Muscle layer of colon (tissue), 2 donors: ENCODE measurements at regions not wholly inside any gene's neighbourhood (a gene's known extent, or its start where the extent isn't known, plus 50 kb on each side); places are given as distances from the start of the nearest gene placed in this dataset.

Source experiments
- H3K27ac ChIP-seq: one replicate; pipeline ENCODE4 v1.7.0; 2013; ENCODE audit warnings: low read depth, mild to moderate bottlenecking, low read length, moderate library complexity
- H3K27me3 ChIP-seq, 2 donors: one replicate each; pipeline ENCODE4 v1.7.0; 2013; ENCODE audit warnings: low read length in 2 of 2, mild to moderate bottlenecking in 2 of 2; ENCODE audit not compliant: insufficient read depth in 2 of 2, control insufficient read depth in 1 of 2
- H3K36me3 ChIP-seq: one replicate; pipeline ENCODE4 v1.7.0; 2013; ENCODE audit warnings: mild to moderate bottlenecking, low read length; ENCODE audit not compliant: insufficient read depth
- H3K4me1 ChIP-seq: one replicate; pipeline ENCODE4 v1.7.0; 2013; ENCODE audit warnings: mild to moderate bottlenecking, low read length; ENCODE audit not compliant: insufficient read depth
- H3K4me3 ChIP-seq, 2 donors: one replicate each; pipeline ENCODE4 v1.7.0; 2013; ENCODE audit warnings: low read length in 2 of 2, low read depth in 1 of 2, mild to moderate bottlenecking in 1 of 2, moderate library complexity in 1 of 2
- H3K9ac ChIP-seq: one replicate; pipeline ENCODE4 v1.7.0; 2013; ENCODE audit warnings: low read length
- H3K9me3 ChIP-seq: one replicate; pipeline ENCODE4 v1.7.0; 2013; ENCODE audit warnings: mild to moderate bottlenecking, low read length
- donor health status: abdominal sarcoma.
- donor health status: Adenocarcinoma of cecum.

GRCh38 chr21:19941626-19942025 lies 1056.6 kb upstream of the NCAM2 start:
- no peaks in the 10 kb centered on the region for H3K9me3 ChIP-seq
- no peaks in the 10 kb centered on the region for H3K36me3 ChIP-seq
- H3K27ac ChIP-seq = no peak overlapping the region

GRCh38 chr21:19950347-19950746 lies 1047.9 kb upstream of the NCAM2 start:
- no peaks in the 10 kb centered on the region for H3K9me3 ChIP-seq

More at GRCh38 chr21:19941626-19942025, 1056.6 kb upstream of the NCAM2 start:
- Histone ChIP-seq H3K4me1 (no peaks in the 10 kb centered on the region), H3K4me3 (no peak overlapping the region), H3K27me3 (no peaks in the 10 kb centered on the region), H3K9ac (no peak overlapping the region)

GRCh38 chr21:19969156-19969555 lies 1029.1 kb upstream of the NCAM2 start:
- no peak overlapping the region for H3K9ac ChIP-seq
- H3K4me1 ChIP-seq = no peaks in the 10 kb centered on the region
- H3K4me3 ChIP-seq = no peak overlapping the region

More at GRCh38 chr21:19950347-19950746, 1047.9 kb upstream of the NCAM2 start:
- H3K27ac ChIP-seq = no peak overlapping the region
- no peaks in the 10 kb centered on the region for H3K4me1 ChIP-seq
- no peaks in the 10 kb centered on the region for H3K27me3 ChIP-seq
- no peaks in the 10 kb centered on the region for H3K36me3 ChIP-seq
- H3K4me3 ChIP-seq = no peak overlapping the region
- no peak overlapping the region for H3K9ac ChIP-seq

GRCh38 chr21:19981938-19982337 lies 1016.3 kb upstream of the NCAM2 start:
- H3K4me1 ChIP-seq = no peaks in the 10 kb centered on the region
- no peaks in the 10 kb centered on the region for H3K9me3 ChIP-seq
- no peak overlapping the region for H3K9ac ChIP-seq

More at GRCh38 chr21:19969156-19969555, 1029.1 kb upstream of the NCAM2 start:
- Histone ChIP-seq H3K36me3 (no peaks in the 10 kb centered on the region), H3K27me3 (no peaks in the 10 kb centered on the region), H3K27ac (no peak overlapping the region), H3K9me3 (peaks cover 5% of the 10 kb centered on the region)

GRCh38 chr21:19986396-19986795 lies 1011.8 kb upstream of the NCAM2 start:
- no peak overlapping the region for H3K9ac ChIP-seq
- no peaks in the 10 kb centered on the region for H3K4me1 ChIP-seq
- H3K9me3 ChIP-seq = peaks cover 3% of the 10 kb centered on the region
- no peaks in the 10 kb centered on the region for H3K27me3 ChIP-seq
- no peak overlapping the region for H3K4me3 ChIP-seq
- H3K36me3 ChIP-seq = no peaks in the 10 kb centered on the region
- no peak overlapping the region for H3K27ac ChIP-seq

More at GRCh38 chr21:19981938-19982337, 1016.3 kb upstream of the NCAM2 start:
- no peak overlapping the region for H3K4me3 ChIP-seq
- no peaks in the 10 kb centered on the region for H3K27me3 ChIP-seq
- H3K36me3 ChIP-seq = no peaks in the 10 kb centered on the region
- no peak overlapping the region for H3K27ac ChIP-seq

GRCh38 chr21:19987671-19988070 lies 1010.5 kb upstream of the NCAM2 start:
- Histone ChIP-seq H3K27ac (no peak overlapping the region), H3K36me3 (no peaks in the 10 kb centered on the region), H3K4me1 (no peaks in the 10 kb centered on the region), H3K9ac (no peak overlapping the region), H3K27me3 (no peaks in the 10 kb centered on the region), H3K4me3 (no peak overlapping the region), H3K9me3 (peaks cover 3% of the 10 kb centered on the region)

GRCh38 chr21:19992540-19992939 lies 1005.7 kb upstream of the NCAM2 start:
- H3K36me3 ChIP-seq = no peaks in the 10 kb centered on the region
- no peaks in the 10 kb centered on the region for H3K4me1 ChIP-seq
- no peak overlapping the region for H3K9ac ChIP-seq
- H3K27me3 ChIP-seq = no peaks in the 10 kb centered on the region
- H3K27ac ChIP-seq = no peak overlapping the region
- H3K9me3 ChIP-seq = peaks cover 3% of the 10 kb centered on the region
- H3K4me3 ChIP-seq = no peak overlapping the region

GRCh38 chr21:19993268-19993667 lies 1004.9 kb upstream of the NCAM2 start:
- no peak overlapping the region for H3K4me3 ChIP-seq
- H3K4me1 ChIP-seq = no peaks in the 10 kb centered on the region
- H3K27ac ChIP-seq = no peak overlapping the region
- H3K9me3 ChIP-seq = peaks cover 3% of the 10 kb centered on the region
- H3K27me3 ChIP-seq = no peaks in the 10 kb centered on the region
- H3K9ac ChIP-seq = no peak overlapping the region
- H3K36me3 ChIP-seq = no peaks in the 10 kb centered on the region

GRCh38 chr21:19995253-19995652 lies 1003.0 kb upstream of the NCAM2 start:
- no peaks in the 10 kb centered on the region for H3K36me3 ChIP-seq
- no peaks in the 10 kb centered on the region for H3K27me3 ChIP-seq
- H3K4me3 ChIP-seq = no peak overlapping the region
- no peaks in the 10 kb centered on the region for H3K4me1 ChIP-seq
- H3K27ac ChIP-seq = no peak overlapping the region
- no peaks in the 10 kb centered on the region for H3K9me3 ChIP-seq
- no peak overlapping the region for H3K9ac ChIP-seq

- Histone ChIP-seq H3K36me3 (no peaks in the 10 kb centered on the region), H3K27me3 (no peaks in the 10 kb centered on the region), H3K27ac (no peak overlapping the region), H3K9ac (no peak overlapping the region), H3K9me3 (no peaks in the 10 kb centered on the region), H3K4me1 (no peaks in the 10 kb centered on the region), H3K4me3 (no peak overlapping the region)
These were observed 999.8 kb upstream of the NCAM2 start for GRCh38 chr21:19998453-19998852.

GRCh38 chr21:19999369-20000272 lies 998.6 kb upstream of the NCAM2 start:
- Histone ChIP-seq H3K9ac (no peak overlapping the region), H3K9me3 (no peaks in the 10 kb centered on the region), H3K4me3 (no peak overlapping the region), H3K4me1 (no peaks in the 10 kb centered on the region), H3K36me3 (no peaks in the 10 kb centered on the region), H3K27ac (no peak overlapping the region), H3K27me3 (no peaks in the 10 kb centered on the region)

GRCh38 chr21:20004367-20004766 lies 993.8 kb upstream of the NCAM2 start:
- Histone ChIP-seq H3K4me1 (no peaks in the 10 kb centered on the region), H3K27ac (no peak overlapping the region), H3K36me3 (no peaks in the 10 kb centered on the region), H3K9ac (no peak overlapping the region), H3K27me3 (no peaks in the 10 kb centered on the region), H3K4me3 (no peak overlapping the region), H3K9me3 (no peaks in the 10 kb centered on the region)
